Stimulated activated CD4-positive, alpha-beta T cell treated with anti-CD3 and anti-CD28 coated beads, Interleukin-15, amount 100 ng/mL, for 1 hour (primary cell): ENCODE measurements at regions not wholly inside any gene's neighbourhood (a gene's known extent, or its start where the extent isn't known, plus 50 kb on each side); places are given as distances from the start of the nearest gene placed in this dataset.

Experiments
- DNase-seq, 2 donors: peaks; one replicate each; pipeline ENCODE4 v3.0.0-alpha.2; 2020; ENCODE audit warnings: low read depth in 1 of 2, low spot score in 1 of 2

DNA sequence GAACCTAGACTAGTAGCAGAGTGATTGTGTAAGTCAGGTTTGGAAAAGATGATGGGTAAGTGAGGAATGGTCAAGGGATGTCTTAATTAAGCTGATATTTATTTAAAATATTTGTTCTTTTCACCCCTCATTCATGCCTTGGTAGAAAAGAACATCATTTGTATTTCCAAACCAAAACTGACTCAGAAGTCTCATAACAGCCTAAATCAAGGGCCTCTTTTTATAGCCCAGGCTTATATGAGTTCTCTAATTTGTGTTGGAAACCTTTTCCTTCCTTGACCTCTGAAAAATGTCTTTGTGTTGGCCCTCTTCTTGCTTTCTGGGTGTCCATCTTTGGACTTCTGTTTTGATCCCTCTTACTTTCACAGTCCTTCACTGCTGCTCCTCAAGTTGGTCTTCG is 1428.2 kb downstream of the MRPL39 start:
- no peak for DNase-seq

DNA sequence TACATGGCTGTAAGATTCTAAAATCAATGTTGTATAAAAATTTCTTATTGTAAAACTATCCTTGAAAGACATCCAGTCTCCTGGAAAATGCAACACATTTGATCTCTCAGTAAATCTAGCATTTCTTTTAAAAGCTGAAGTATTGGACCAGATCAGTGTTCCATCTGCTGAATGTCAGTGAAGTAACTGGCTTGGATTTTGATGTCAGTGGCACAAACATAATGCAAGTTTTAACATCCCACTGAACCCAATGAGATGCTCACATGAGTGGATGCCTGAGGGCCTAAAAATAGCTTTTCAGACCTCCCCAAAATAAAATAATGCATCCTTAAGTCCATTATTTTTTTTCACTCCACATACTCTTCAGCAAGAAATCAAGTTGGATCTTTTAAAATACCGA is 1432.2 kb downstream of the MRPL39 start:
- DNase-seq, result no peak

- DNase-seq, result no peak
These were observed 1435.5 kb downstream of the MRPL39 start for GRCh38 chr21:24171736-24172135.

- no peak for DNase-seq
These were observed 1443.7 kb downstream of the MRPL39 start for GRCh38 chr21:24163539-24163938.

DNA sequence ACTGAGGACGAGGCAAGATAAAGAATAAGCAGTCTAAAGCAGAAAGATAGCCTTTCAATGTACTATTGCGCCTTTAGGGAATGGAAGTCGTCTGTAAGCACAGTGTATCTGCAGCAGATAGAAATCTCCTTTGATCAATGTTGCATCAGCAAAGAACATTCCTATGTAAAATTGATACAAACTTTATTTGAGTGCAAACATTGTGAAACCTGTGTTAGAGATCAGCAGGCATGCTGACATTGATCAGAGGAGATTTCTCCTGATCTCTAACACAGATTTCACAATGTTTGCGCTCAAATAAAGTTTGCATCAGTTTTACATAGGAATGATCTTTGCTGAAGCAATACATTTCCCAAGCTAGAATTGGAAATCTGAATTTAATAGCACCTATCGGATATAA is 1446.8 kb downstream of the MRPL39 start:
- DNase-seq, result no peak

DNA sequence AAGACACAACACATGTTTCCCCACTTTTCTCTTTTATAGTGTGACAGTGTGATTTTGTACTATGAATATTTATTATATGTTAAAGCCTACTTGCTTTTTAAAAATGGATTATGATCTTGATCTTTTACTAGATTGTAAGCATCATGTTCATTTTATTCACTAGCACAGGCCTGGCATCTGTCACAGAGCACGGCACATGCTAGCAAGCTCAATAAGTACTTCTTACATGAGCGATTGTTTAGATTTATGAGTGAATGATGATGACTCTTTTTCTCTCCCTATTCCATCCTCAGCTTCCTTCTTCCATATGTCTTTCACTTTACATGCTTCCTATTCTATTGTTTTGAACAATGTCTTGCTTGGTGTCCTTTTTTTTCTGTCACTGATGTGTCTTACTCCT is 1454.1 kb downstream of the MRPL39 start:
- no peak for DNase-seq

DNA sequence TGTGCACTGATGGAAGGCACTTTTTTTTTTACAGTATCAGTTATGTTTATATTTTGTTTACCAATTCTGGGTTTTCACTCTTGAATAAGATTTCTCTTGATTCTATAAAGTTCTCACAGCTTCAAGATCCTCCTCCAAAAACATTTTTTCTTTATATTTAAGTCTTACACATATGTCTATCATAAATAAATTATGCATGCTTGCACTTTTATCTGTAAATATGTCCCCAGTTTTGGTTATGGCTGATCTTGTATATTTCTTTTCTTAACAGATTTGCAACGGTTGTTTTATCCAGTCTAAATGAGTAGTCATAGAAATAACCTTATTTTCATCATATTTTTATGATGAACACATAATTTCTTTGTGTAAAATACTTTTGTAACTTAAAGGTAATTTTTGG is 1456.5 kb downstream of the MRPL39 start:
- DNase-seq, result no peak

DNA sequence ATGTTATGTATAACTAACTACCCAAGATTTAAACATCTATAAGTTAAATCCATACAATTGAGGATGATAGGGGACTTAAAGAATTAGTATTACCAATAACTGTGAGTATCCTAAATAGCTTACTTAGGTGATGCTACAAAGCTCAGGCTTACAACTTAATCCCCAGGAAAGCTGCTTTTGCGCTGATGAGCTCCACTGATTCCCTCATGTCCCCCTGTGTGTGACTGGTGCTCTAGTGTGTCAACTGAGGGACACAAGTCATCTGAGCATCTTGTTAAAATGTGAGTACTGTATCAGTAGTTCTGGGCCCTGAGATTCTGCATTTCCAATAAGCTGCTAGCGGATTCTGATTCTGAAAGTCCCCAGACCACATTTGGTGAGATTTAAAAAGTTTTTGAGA is 1458.8 kb downstream of the MRPL39 start:
- DNase-seq, result no peak

GRCh38 chr21:24147674-24148073 is 1459.6 kb downstream of the MRPL39 start:
- DNase-seq, result no peak

DNA sequence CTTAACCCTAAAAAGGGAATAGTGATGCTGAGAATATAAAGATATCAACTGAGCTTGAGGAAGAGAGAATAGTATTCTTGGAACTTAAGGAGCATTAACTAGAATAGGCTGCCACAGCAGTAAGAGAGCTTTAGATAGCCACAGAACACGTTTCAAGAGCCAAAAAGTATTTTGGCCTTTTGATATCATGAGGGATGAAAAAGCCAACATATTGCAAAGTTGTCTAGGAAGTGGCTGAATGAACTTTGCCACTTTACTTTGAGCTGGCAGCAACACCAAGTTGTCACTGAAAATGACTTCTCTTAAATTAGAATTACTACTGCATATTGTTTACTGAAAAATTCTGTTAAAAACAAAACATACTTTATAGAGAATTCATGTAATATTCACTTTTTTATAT is 1476.2 kb downstream of the MRPL39 start:
- DNase-seq, result no peak

DNA sequence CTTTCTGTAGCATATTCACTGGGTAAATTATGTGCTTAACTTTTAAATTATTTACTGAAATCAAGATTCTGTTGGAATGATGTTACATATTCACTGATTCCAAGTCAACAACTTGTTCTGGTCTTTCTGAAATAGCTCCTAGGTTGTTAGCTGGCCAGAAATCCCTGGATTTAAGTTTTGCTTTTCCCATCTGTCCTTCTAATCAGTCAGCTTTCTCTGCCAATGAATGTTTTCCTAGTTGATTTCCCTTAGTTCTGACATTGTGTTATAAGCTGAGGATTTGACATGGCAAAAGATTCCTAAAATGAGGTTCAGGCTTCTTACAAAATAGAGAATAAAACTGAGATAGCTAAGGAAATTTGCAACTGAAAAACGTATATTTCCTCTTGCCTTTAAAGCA is 1479.6 kb downstream of the MRPL39 start:
- DNase-seq, result no peak

DNA sequence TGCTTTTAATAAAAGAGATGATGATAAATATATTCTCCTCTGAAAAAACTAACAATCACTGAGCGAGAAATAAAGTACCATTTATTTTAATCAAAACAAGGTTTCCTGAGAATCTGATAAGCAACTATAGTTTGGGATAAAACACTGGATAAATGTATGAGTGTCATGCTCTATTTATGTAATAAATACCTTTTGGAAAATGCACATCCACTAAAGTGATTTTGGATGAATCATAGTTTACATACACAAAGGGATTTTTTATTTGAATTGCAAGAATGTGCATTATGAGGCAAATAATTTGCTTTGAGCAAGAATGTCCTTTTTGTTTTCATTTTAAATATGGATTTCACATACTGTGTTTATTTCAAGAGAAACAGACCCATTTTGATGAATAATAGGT is 1483.5 kb downstream of the MRPL39 start:
- no peak for DNase-seq

GRCh38 chr21:24118738-24119459 is 1488.4 kb downstream of the MRPL39 start:
- no peak for DNase-seq

GRCh38 chr21:24115141-24115540 is 1492.1 kb downstream of the MRPL39 start:
- no peak for DNase-seq

GRCh38 chr21:24112020-24112419 is 1495.3 kb downstream of the MRPL39 start:
- DNase-seq, result no peak

GRCh38 chr21:24110846-24111245 is 1496.4 kb downstream of the MRPL39 start:
- DNase-seq, result no peak

GRCh38 chr21:24097181-24097580 is 1510.1 kb downstream of the MRPL39 start:
- no peak for DNase-seq

DNA sequence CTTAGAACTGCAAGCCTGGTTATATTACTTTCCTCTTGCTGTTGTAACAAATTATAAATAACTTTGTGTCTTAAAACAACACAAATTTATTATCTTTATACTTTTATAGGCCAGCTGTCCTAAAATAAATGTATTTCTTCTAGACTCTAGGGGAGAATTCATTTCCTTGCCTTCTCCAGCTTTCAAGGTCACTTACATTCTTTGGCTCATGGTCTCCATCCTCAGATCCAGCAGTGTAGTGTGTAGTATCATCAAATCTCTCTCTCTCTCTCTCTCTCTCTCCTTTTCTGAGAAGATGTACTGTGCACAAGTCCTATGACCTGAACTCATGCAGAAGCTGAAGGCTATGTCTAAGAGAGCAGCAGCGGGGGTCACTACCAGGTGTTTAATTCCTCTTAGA is 1510.6 kb downstream of the MRPL39 start:
- no peak for DNase-seq

DNA sequence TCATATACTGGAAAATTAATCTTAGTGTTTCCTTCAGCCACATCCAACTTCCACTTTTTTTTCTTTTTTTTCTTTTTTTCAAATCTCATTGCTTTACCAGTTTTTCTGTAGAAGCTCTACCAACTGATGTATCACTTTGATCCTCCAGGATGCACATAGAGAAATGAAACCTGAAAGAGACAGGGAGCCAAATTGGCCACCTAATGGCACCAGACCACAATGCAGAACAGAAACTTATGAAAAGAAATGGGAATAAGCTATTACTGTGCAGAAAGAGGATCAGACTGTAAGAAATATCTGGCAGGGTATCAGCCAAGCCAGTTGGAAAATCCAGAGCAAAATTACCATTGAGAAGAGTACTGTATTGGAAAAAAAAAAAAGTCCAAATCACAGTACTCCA is 1514.2 kb downstream of the MRPL39 start:
- DNase-seq, result no peak

- DNase-seq, result no peak
These were observed 1531.1 kb downstream of the MRPL39 start for GRCh38 chr21:24076179-24076578.

- DNase-seq, result no peak
These were observed 1551.6 kb downstream of the MRPL39 start for GRCh38 chr21:24055696-24056095.

DNA sequence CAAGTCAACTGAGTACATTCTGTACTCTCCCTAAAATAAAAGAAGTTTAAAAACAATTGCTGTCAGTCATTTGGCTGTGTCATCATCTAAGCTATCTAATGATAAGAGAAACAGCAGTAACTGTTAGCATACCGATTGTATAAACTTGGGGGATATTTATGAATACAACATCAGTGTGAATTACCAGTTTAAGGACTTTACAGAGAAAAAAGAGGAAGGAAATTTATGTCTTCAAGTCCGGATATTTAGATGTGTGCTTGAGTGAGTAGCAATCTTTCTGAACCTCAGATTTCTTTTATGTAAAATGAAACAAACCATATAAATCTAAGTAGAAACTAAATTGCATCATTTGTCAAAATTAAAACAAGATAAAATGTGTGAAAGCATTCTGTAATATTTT is 1557.0 kb downstream of the MRPL39 start:
- DNase-seq, result no peak

DNA sequence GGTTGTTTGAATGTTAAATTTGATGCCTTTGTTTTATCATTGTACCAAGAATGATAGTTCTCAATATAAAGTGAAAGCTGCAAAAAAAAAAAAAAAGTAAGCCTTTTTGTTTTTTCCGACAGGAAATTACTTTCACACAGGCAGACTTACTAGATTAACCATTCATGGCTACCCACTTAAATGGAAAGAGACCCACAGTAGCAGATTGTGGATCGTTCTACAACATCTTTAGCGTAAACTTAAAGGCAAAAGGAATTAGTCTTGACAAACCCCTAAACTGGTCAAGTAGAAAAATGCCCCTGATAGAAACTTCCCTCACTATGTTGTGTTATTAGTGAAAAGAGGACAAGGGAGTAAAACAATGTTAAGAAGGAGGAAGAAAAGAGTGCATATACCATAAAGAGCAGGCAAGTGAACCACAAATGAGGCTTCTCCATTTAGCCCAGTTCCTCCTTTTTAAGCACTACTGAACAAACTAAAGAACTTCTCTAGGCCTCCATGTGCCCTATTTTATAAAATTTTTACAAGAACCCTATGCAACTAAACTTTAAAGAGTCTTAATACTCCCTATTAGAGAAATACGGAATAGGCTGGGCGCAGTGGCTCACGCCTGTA is 1560.3 kb downstream of the MRPL39 start:
- DNase-seq, result no peak
